GM19372 (cell line): ENCODE measurements at regions not wholly inside any gene's neighbourhood (a gene's known extent, or its start where the extent isn't known, plus 50 kb on each side); places are given as distances from the start of the nearest gene placed in this dataset.
A peak's percentile ranks its signal among the peaks of the same experiment; 100 is the strongest.

Source experiments
- ATAC-seq: cut with Tn5 transposase; IDR thresholded peaks from one replicate; pipeline ENCODE4 v1.9.1; 2021; ENCODE audit warnings: mild to moderate bottlenecking, low read depth, moderate library complexity; ENCODE audit not compliant: unreplicated experiment

GRCh38 chr3:42037318-42037945 lies 53.7 kb upstream of the TRAK1 start:
- no peak for ATAC-seq

- no peak for ATAC-seq
Observed at GRCh38 chr3:42036483-42036823, 54.7 kb upstream of the TRAK1 start.

DNA sequence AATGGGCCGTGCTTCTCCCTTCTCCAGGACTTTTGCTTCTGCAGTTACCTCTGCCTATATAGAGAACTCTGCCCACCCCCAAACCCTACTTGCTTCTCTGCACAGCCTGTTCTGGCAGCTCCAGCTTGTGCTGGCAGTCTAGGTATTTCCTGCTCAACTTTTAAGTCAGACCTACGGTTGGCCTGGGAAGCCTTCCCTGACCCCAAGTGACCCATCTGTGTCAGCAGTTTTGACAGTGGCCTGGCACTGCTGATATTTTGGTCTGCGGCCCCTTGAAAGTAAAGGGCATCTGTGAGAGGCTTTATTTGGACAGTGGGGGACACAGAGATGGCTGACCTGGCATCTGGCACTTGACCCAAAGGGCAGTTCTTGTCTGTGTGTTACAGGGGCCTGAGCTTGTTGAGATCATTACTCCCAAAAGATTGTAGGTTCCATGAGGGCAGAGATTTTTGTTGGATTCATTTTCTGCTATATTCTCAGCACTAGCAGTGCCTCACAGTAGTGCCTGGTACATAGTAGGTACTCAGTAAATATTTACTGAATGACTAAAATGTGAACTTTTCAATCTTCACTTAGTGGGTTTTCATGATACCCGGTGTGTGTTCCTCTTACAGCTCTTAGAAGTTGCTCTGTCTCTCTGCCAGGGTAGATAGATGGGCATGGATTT lies 55.2 kb upstream of the TRAK1 start:
- ATAC-seq = no peak

GRCh38 chr3:42035007-42035406 lies 56.1 kb upstream of the TRAK1 start:
- no peak for ATAC-seq

DNA sequence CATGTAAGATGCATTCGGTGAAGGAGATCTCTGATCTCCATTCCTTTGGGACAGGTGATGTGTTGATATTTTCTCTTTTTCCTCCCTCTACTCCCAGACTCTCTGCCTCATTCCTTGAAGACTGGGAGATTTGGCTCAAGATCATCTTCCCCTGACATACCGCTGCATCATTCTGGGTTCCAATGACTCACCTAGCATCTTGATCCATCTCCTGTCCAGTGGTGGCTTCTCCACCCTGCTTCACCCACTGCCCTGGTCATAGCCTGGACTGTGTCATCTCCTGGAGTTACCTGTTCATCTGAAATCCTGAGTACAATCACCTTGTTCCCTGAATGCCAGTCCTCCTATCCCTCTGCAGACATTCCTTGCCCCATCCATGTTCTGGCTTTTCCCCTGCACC lies 57.4 kb upstream of the TRAK1 start:
- ATAC-seq = no peak

DNA sequence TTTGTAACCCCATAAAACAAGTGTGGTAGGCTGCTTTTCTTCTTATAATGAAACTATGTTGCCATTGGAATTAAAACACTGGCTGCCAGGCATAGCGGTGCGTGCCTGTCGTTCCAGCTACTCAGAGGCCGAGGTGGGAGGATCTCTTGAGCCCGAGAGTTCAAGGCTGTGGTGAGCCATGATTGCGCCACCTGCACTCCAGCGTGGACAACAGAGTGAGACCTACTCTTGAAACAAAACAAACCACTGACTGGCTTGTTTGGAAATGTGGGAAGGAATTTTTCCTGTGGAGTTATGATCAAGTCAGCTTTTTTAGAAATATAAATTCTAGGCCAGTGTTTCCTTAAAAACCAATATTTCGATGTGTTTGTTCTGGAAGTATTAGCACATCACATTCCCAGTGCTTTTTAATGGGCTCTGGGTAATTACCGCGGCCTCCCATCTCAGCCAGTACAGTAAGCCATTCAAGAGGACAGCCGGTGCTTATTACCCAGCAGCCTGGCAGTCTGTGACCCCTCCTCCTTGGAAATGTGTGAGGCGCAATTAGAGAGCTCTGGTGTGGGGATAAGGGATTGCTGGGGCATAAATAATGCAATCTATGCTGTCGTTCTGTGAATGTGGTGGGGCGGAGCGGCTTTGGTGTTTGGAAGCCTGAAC lies 58.3 kb upstream of the TRAK1 start:
- no peak for ATAC-seq

DNA sequence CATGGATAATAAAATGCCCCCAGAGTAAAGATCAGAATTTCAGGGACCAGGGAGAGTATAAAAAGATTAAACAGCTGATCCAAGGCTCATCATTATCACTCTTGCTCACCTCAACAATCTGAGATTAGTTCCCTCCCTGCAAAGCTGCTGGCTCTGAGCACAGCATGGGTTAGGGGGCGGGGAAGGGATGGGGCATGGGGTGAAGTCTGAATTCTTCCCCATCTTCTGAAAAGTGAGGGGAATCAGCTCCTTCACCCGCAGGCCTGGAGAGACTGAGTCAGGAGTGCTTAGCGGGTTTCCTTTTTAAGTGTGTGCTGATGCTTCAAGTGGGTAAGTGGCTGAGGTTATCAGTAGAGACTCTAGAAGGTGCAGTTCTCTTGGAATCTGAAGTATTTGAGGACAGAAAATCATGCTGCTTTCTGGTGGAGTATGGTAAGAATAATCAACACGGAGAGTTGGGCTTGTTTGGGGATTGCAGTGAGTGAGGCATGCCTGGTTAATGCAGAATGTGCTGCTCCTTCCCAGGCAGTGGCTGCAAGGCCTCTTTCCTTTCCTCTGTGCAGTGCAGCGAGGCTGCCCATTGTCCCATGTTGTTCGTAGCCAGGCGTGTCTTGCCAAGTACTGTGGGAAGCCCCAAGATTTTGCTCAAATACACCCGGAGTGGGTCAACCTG lies 59.2 kb upstream of the TRAK1 start:
- no peak for ATAC-seq

- ATAC-seq = no peak
Observed at GRCh38 chr3:42028474-42028873, 62.7 kb upstream of the TRAK1 start.

DNA sequence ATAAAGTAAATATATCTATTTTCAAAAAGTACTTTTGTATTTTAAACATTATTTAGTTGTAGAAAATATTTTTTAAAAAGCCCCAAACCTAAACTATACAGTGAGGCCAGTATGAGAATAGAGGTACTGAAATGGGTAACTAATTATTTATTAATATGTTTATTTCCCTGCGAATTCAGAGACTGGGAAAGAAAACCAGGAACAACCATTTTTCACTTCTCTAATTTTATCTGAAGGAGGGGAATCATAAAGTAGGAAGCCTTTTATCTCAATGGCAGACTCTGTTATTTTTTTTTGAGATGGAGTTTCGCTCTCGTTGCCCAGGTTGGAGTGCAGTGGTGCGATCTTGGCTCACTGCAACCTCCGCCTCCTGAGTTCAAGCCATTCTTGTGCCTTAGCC lies 63.6 kb upstream of the TRAK1 start:
- no peak for ATAC-seq

GRCh38 chr3:42025370-42026138 lies 63.7 kb upstream of the ULK4 start:
- peak; percentile 62 for ATAC-seq

GRCh38 chr3:42024591-42025351 lies 62.9 kb upstream of the ULK4 start:
- no peak for ATAC-seq

- no peak for ATAC-seq
Observed at GRCh38 chr3:42023380-42023779, 61.5 kb upstream of the ULK4 start.

DNA sequence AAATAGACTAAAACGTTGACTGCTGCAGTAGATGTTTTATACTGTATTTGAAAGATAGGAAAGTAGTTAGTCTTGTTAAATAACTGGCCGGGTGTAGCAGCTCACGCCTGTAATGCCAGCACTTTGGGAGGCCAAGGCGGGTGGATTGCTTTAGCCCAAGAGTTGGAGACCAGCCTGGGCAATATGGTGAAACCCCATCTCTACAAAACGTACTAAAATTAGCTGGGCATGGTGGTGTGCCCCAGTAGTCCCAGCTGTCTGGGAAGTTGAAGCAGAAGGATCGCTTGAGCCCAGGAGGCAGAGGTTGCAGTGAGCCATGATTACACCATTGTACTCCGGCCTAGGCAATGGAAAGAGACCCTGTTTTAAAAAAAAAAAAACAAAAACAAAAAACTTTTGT lies 60.5 kb upstream of the ULK4 start:
- no peak for ATAC-seq

- no peak for ATAC-seq
Observed at GRCh38 chr3:42020684-42021307, 58.9 kb upstream of the ULK4 start.

- ATAC-seq = no peak
Observed at GRCh38 chr3:42019953-42020260, 58.0 kb upstream of the ULK4 start.

DNA sequence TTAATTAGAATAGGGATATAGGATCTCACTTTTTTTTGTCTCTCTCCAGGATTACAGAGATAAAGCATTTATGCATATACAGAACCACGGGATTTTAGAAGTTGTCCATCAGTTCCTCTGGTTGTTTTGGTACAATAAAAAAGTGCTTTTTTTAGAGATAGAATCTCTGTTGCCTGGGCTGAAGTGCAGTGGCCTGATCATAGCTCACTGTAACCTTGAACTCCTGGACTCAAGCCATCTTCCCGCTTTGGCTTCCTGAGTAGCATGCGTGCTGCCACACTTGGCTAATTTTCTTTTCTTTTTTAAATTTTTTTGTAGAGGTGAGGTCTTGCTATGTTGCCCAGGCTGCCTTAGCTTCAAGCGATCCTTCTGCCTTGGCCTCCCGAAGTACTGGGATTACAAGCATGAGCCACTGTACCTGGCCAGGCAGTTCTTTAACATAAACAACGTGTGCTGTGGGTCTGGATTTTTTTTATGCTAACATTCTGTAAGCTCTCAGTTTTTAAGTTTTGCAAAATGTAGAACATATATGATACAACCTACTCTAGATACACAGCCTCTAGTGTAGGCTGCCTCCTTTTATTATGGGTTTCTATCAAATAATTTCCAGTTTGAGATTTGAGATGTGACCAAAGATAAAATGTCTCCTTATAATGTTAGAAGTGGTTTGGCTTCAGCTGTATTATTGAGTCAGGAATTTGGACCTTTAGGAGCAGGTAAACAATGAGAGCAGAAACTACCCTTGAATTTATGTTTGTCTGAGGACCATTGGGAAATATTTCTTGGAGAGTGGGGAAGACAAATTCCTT lies 57.4 kb upstream of the ULK4 start:
- ATAC-seq = no peak

- ATAC-seq = no peak
Observed at GRCh38 chr3:42014921-42015533, 53.1 kb upstream of the ULK4 start.

DNA sequence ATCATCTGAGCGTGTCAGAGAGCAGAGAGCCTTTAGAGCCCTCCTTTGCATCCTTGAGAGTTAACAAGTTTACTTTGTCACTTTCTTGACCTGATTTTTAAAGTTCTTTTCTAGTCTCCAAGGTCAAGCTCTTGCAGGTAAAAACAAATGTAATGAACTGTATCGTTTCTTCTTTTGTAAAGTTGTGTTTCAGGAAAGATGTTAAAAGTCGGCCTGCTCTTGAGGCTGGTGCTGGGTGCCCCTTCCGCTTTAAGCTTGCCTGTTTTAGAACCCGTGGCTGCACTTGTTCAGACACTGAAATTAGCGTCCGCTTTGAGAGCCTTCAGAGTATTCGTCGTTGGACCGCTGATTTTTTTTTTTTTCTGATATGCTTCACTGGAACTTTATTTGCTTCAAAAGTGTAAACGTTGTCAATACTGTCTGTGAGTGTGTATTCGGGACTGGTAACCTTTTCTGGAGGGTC lies 52.6 kb upstream of the ULK4 start:
- no peak for ATAC-seq
